NCI-H1092 treated with DMSO at 0.1 percent for 48 hours (cell line): ENCODE measurements at regions not wholly inside any gene's neighbourhood (a gene's known extent, or its start where the extent isn't known, plus 50 kb on each side); places are given as distances from the start of the nearest gene placed in this dataset.
A peak's percentile ranks its signal among the peaks of the same experiment; 100 is the strongest.

Experiments used
- DNase-seq: peaks from one replicate; lab custom pipeline; 2025; lab: John Stamatoyannopoulos, UW

DNA sequence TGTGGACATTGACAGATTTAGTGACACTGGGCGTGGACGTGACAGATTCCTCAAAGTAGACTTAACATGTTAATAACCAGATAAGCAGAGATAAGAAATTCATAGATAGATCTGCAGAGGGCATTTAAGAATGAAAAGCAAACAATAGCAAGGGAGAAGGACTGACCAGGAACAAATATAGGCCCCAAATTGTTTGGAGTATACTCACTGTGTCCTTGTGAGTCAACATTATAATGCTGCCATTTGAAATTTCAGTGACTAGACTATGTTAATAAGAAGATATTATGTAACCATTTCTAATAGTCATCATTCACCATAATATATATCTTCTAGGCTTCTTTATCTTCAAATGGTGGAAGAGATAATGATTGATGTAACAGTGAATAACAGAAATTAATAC lies 78.1 kb upstream of the SLC38A11 start:
- no peak for DNase-seq

DNA sequence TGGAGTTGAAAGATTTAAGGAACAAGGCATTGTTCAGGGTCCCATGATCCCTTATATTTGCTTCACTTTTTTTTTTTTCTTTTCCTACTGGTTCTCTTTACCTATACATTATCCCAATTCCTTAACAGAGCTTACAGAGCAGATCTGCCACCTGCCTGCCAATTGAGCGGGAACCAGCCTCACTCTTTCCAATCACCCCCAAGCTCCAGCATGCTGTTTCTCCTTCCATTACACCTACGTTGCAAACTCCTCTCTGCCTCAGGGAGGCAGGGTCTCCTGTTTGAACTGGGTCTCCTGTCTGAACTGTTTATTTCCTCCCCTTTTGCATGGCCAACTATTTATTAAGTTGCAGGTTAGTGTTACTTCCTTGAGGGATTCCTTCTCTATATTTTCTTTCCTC lies 77.2 kb upstream of the SLC38A11 start:
- DNase-seq: no peak

DNA sequence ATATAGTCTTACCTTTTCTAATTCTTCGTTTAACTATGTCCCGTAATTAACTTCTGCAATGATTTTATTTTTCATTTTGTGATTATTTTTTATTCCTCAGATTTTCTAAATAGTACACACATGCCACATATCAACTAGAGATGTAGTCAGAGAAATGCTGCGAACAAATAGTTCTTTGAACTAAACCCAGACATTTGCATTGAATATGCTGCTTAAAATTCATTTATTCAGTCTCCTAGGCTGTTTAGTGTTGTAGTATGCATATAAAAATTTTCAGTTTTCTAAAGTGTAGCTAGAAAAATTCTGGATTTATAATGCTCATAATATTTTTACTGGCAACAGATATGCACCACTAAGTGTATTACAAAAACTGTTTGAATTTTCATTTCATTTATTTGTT lies 68.9 kb upstream of the SLC38A11 start:
- DNase-seq: no peak

DNA sequence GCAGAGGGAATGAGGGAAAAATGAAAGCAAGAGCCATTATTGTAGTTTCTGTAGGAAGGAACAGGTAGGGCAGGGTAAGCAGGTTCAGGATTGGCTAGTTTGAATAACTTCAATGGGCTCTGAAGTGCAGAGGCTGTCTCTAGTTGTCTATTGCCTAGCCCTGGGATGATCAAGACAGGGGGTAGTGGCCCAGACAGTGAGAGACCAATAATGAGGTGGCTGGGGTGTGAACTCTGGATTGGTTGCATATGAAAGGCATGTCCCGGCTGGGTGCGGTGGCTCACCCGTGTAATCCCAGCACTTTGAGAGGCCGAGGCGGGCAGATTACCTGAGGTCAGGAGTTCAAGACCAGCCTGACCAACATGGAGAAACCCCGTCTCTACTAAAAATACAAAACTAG lies 67.5 kb upstream of the SLC38A11 start:
- no peak for DNase-seq

DNA sequence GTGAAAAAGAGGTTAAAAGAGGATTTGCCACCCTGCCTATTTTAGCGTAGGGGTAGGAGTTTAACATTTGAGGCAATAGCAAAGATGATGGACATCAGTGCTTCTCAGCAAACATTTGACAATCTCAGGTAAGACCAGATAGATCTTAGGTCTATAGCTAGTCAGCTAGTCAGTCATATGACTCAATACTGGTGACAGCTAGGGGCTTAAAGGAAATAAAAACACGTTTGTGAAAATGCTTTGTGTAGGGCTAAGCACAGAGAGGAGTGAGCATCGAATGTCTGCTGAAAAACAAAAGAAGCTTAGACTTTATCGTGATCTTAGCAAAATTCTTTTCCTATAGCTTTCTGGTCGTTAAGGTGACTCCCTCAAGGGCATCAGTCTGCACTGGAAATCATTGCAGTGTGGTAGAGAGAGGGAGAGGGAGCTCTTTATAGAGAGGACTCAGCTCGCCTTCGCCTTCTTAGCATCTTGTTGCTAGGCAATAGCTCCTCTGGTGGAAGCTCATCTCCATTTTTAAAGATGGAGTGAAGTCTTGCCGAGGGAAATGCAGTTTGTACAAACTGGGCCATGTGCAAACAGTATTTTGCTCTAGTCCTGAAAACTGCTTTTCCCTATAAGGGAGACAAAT lies 62.8 kb upstream of the SLC38A11 start:
- no peak for DNase-seq

DNA sequence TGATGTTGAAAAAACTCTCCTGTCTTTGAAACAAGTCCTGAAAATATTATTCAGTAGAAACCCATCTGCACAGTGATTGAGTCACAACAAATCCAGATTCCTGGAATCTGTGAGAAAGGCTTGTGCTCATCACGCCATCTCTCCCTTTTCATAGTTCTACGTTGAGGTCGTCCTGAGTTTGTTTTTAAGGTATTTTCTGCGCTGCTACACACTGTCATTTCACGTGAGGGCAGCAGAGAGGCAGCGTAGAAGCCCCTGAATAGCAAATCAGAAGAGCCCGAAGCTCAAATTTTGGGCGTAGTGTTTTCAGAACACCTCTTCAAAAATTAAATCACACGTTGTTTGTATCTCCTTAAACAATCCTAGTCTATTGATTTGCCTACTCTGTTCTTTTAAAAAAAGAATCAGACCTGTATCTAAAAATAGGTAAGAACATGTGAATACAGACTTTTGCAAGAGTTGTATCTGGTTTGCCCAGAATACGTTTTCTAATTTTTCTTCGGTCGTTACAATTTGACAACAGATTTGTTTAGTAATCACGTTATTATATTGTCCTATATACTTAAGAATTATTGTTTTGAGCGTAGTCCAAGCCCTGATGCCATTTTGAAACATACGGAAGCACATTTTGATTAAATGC lies 61.6 kb upstream of the SLC38A11 start:
- peak; percentile 58 for DNase-seq

DNA sequence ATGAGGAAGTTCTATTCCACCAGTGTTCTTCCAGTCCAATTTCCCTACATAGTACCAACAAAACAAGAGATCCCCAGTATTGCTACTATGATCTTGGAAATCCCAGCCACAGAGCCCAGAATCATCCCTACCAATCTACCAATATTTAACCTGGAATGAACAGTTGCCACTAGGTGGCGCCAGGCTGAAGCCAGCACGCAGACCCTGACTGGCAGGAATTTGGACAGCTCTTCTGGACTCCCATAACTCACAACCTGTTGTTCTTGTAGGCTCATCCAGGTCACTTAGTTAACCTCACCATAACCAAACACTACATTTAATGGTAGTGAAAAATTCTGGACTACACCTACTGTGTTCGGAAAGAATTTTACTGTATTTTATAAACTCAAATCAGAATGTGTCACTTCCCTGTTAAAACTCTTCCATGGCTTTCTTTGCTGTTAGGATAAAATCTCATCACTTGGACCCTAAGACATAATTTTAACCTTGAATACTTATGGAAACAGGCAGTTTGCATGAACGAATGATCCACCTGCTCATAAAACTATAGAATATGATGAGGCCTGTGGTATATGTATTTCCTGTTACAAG lies 59.8 kb upstream of the SLC38A11 start:
- DNase-seq: peak; percentile 58

DNA sequence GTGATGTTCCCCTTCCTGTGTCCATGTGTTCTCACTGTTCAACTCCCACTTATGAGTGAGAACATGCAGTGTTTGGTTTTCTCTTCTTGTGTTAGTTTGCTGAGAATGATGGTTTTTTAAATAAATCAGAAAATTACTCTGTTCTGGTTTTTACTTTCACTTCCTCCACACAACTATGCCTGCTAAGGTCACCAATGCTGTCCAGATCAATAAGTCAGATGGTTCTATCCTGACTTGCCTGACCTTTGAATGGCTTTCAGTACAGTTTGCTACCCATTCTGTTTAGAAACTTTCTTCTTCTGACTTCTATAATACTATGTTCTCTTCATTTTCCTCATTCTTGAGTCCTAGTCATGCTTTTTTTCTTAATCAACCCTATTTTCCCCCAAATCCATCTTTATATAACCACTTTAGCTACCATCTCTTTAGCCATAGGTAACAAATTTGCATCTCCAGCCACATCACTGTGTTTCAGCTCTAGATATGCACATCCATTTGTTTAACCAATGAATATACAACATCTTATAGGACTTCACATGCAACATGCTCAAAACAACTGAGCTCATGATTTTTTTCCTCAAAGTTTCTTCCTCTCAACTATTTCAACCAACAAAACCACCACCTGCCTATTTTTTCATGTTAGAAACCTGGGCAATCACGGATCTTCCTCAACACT lies 58.8 kb upstream of the SLC38A11 start:
- DNase-seq: no peak

DNA sequence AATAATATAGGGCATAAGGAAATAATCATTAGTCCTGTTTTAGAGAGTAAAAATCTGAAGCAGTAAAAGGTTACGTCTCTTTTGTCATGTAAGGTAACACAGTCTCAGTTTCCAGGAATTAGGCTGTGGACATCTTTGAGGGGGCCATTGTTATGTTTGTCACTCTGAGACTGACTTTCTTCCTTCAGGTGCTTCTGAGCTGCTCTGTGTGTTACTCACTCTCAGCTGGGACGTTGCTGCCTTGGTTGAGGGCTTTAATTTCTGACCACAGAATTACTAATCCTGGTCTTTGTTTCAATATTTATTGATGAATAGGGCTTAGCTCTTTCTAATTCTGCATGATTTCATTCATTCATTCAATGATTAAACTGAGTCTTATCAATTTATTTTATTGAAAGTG lies 55.9 kb upstream of the SLC38A11 start:
- DNase-seq: no peak

DNA sequence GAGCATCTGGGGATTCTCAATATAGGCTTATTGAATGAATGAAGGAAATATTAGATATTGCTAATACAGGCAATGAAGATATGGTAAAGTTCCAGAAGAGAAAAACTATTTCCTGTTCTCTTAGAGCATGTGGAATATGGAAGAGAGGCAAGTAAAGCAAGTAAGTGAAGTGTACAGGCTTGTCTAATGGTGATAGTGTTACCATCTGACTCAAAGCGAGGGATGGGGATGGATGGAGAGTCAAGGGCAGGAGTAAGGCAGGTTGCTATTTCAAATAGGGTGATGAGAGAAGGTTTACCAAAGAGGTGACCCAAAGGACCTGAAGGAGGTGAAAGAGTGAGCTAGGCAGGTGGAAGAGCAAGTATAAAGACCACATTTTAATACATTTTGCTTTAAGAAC lies 55.2 kb upstream of the SLC38A11 start:
- no peak for DNase-seq

DNA sequence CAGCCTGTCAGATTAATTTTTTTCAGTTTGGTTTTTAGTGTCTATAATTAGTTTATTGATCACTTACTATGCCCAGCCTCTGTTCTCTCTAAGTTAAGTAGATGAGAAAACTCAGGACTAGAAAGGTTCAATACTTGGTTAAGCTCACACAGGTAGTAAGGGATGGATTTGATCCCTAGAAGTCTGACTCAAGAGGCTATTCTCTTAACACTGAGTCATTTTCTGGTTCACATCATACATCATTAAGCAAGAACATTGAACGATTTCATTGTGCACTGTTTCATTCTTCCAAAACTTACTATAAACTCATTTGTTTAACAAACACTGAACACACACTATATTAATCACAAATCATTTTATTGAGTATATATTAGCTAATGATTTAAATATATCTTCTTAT lies 54.1 kb upstream of the SLC38A11 start:
- no peak for DNase-seq

DNA sequence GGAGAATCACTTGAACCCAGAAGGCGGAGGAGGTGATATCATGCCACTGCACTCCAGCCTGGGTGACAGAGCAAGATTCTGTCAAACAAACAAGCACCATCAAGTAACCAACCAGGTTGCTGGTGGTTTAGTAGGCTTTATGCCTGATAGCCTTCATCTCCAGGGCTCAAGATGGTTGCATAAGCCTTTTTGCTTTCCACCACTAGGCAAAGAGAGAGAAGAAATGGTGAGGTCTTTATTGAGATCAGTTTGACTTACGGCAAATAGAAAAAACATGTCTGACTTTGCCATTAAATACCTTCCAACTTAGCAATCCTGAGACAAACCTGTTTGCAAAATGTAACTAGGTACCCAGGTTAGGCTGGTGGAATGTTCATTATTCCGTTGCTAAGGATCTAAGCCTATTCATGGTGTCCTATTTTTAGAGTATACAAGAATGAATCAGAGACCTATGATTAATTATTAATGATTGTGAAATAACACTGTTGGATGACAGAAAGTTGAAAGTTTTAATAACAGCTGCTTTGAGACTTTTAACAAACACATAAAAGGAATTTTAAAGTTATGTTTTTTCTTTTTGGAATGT lies 53.5 kb upstream of the SLC38A11 start:
- DNase-seq: no peak

DNA sequence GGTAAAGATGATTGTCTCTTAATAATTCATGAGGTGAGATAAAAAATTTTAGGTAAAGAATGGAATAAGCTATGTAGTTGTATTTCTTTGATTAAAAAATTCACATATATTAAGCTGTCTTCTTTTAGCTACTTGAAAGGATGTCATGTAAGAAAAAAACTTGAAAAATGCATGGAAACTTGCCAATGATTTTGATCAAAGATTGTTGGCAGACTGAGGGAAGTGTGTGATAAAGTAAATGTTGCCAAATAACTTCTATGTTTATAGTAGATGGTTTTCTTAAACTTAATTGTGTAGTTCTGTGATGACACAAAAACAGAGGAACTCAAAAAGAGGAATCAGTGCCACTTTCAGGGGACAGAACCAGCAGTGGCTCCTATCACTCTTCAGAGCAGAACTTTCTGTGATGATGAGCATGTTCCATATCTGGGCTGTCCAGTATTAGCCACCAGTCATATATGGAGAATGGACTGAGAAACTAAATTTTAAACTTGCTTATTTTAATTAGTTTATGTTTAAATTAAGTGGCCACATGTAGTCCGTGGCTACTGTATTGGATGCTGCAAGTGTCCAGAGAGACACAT lies 51.9 kb upstream of the SLC38A11 start:
- DNase-seq: no peak
